HG02642 (cell line): ENCODE measurements at regions not wholly inside any gene's neighbourhood (a gene's known extent, or its start where the extent isn't known, plus 50 kb on each side); places are given as distances from the start of the nearest gene placed in this dataset.
"Not testable (repeated sequence)": the region's sequence is repeated elsewhere in the genome, so short reads cannot be mapped to it uniquely, and the experiment has no call there.

ENCODE experiments used
- ATAC-seq: cut with Tn5 transposase; IDR thresholded peaks from one replicate; pipeline ENCODE4 v1.9.1; 2021; ENCODE audit warnings: mild to moderate bottlenecking; ENCODE audit not compliant: unreplicated experiment, poor library complexity

DNA sequence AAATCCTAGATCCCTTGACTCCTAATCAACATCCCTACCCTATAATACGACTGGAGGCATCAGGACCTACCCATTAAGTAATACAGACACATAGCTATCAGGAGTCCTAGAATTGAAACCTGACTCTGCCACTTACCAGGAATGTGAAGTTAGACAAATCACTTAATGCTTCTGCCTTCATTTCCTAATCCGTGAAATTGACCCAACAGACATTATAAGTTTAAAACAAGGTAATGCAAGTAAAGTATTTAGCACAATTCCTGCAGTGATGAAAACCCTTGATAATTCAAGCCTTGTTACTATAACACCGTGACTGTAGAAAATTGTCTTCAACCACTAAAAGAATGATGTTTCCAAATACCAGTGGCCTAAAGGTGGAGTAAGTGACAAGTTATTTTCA lies 150.2 kb downstream of the KCNJ2 start:
- no peak for ATAC-seq

- ATAC-seq = no peak
Measured at GRCh38 chr17:70320673-70321345, 151.5 kb downstream of the KCNJ2 start.

- no peak for ATAC-seq
Measured at GRCh38 chr17:70321352-70321751, 152.0 kb downstream of the KCNJ2 start.

- ATAC-seq = no peak
Measured at GRCh38 chr17:70323269-70323668, 153.9 kb downstream of the KCNJ2 start.

DNA sequence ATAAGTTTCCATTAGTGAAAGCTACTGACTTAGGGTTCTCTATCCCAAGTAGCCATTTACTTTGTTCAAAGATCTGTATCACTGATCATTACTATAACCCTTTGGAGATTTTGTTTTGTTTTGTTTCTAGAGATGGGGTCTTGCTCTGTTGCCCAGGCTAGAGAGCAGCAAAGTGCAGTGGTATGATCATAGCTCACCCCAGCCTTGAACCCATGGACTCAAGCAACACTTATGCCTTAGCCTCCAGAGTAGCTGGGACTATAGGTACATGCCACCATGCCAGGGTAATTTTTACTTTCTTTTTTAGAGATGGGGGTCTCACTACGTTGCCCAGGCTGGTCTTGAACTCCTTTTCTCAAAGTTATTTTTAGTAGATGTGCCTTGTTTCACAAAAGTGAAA lies 154.7 kb downstream of the KCNJ2 start:
- ATAC-seq = no peak

DNA sequence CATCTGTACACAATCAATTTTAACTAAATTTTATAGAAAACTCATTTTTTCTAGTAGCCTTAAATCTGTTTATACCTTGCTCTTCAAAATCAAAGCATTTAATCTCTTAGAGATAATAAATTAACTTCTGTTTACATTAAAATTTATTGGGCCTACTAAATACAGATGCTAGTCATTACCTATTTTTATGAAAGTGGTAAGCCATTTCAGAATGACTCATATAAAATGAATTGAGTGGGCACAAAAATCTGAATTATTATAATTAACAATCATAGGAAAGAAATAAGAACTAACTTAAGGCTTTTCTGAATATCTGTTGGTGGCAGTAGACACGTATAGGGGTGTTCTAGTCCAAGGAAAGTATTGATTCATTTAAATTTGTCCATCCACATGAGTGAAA lies 157.9 kb downstream of the KCNJ2 start:
- ATAC-seq = no peak

GRCh38 chr17:70327723-70328122 lies 158.4 kb downstream of the KCNJ2 start:
- no peak for ATAC-seq

DNA sequence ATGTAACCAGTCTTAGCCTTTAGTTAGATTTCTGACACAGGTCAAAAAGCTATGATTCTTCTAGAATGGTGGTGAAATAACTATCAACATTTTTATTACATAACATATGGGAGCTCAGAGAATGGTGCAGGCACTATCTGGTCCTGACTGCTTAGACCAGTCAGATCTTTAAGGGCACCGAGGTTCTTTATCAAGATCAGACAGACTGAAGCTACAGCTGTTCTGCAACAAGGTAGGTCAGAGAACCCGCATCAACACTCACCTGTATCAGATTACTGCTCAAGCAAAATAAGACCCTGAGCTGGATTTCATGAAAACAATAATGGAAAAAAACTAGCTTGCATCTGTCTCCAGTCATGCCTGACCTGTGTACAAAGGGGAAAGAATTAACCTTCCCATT lies 160.4 kb downstream of the KCNJ2 start:
- ATAC-seq = no peak

GRCh38 chr17:70331066-70331465 lies 161.7 kb downstream of the KCNJ2 start:
- ATAC-seq = not testable (repeated sequence)

DNA sequence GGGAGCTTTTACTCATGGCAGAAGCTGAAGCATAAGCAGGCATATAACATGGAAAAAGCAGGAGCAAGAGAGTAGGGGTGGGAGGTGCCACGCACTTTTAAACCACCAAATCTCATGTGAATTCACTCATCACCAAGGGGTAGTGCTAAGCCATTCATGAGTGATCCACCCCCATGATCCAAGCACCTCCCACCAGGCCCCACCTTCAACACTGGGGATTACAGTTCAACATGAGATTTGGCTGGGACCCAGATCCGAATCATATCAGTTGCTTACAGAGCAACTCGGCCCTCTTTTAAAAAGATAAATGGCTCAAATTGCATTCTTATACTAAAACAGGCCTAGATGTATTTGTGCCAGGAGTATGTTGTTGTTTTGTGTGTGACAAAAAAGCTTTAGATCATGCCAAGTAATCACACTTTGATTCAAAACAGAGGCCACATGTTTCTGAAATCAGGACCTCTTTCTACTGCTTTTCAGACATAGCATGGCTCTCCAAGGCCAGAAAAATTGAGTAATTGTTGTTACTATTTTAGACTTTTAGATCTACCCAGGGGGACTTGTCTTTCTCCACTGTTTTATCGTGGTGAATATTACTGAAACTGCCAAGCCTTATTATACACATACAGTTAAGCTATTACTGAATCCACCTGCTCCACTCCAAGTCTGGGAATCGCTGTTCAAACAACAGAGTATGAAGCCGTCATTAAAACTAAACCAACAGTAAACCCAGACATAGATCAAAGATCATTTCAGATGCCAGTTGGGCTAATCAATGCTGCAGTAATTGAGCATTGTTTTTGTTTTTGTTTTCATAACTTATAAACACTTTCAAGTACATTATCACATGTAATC lies 163.3 kb downstream of the KCNJ2 start:
- no peak for ATAC-seq

GRCh38 chr17:70336411-70336810 lies 167.1 kb downstream of the KCNJ2 start:
- ATAC-seq = no peak

GRCh38 chr17:70338946-70339354 lies 169.6 kb downstream of the KCNJ2 start:
- no peak for ATAC-seq

DNA sequence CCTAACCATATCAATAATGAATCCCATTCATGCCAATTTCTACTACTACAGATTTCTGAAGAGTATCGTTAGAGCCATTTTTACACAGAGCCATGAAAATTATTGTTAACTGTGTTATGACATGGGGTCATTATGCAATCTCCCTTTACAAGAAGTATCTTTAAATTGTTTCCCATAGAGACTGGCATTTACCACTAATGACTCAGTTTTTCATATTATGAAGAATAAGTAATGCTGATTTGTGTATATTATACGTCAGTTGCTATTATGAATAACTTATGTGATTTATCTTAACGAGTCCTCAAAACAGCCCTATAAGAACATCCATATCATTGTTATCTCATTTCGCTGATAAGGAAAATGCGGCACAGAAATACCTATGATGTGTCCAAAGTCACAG lies 173.8 kb downstream of the KCNJ2 start:
- no peak for ATAC-seq

GRCh38 chr17:70344386-70345060 lies 175.2 kb downstream of the KCNJ2 start:
- ATAC-seq = no peak

GRCh38 chr17:70345061-70345460 lies 175.7 kb downstream of the KCNJ2 start:
- no peak for ATAC-seq

DNA sequence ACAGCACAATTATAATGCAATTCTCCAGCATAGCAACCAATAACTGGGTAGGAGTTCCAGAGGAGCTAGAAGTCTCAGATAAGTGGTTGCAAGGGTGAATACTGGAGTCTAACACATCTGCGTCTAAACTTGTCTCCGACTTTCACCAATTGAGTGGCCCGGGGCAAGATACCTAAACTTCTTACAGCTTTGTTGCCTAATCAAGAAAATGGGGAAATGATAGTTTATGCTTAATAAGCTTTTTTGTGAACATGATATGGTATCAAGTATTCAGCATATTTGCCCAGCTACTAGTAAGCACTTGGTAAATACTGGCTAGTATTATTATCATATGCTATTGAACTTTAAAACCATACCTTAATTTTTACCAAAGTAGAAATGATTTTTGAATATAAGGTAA lies 183.5 kb downstream of the KCNJ2 start:
- ATAC-seq = no peak

DNA sequence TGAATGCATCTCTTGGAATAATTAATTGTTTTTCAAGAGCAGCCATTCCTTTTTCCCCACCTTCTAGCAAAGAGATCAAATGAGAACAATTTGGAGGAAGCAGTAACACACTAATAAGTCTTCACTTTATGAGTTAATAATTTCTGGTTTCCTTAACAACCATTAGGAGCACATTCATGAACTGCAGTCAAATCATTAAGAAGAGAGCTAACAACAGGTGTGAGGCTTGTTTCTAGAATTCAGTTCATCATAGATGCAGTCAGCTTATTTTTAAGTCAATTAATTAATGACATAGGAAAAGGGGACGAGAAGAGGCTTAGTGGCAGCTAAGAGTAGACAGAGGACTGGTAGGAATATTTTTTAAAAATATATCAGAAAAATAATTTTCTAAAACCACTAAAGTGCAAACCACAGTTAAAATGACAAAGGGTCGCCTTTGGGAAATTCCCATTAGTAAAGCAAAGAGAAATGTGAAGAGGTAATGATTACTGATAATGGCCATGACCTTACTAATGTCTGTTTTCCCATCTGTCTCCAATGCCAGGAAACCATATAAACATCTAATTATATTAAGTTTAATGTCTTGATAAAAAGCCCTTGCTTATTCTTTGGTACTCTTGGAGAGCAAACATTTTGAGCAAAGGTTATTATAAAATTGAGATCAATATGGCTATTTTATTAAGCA lies 184.2 kb downstream of the KCNJ2 start:
- no peak for ATAC-seq

GRCh38 chr17:70355185-70355584 lies 185.9 kb downstream of the KCNJ2 start:
- ATAC-seq = no peak

DNA sequence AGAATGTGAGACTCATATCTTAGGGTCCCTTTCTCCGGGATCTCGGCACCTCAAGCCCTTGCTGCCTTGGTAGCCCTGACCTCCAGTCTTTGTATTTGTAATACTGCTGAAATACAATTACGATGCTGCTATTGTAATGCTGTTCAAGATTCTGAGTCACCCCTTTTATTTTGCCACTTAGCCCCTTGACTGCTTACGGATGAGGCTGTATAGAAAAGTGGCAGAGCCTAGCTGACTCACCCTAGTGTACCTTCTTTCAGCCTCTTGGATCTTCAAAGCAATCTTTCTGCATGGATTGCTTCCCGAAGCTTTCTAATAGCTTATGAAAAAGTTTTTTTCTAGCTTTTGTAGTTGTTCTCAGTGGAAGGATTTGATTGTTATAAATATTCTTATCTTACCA lies 187.9 kb downstream of the KCNJ2 start:
- ATAC-seq = no peak

DNA sequence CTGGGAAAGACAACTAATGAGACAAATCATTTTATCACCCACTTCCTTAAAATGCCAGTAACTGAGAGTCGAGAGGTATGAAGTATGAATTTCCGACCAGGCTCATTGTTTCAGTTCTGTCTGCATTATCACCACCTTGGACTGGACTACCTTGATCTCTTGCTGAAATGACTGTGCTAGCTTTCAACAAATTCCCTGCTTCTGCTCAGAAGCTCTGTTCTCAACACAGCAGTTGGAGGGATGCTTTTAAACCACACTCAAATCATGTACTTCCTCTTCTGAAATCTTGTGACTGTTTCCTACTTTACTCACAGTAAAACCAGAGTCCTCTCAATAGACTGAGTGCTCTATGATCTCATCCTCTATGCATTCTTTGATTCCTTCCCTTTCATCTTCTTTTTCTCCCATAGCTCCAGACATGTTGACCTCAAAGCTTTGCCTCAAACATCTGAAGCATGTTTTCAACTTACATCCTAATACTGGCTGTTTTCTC lies 195.8 kb downstream of the KCNJ2 start:
- no peak for ATAC-seq

DNA sequence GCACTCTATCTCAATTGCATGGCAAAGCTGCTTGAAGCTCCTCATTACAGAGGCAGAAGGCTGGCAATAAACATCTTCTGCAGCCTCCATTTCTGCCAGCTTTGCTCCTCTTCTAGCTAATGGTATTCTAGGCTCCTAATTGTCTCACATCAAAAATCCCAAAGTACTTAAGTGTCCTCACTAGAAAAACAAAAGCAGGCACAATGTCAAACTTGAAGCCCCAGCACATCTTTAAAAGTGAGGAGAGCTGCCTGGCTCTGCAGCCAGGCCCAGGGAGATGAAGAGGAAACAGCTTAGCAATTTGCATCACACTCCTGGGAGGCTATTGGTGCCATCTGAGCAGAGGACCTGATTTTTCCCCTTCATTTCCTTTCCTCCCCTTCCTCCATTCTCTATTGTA lies 197.1 kb downstream of the KCNJ2 start:
- ATAC-seq = no peak
